SJCRH30 (cell line): ENCODE measurements at regions not wholly inside any gene's neighbourhood (a gene's known extent, or its start where the extent isn't known, plus 50 kb on each side); places are given as distances from the start of the nearest gene placed in this dataset.

ENCODE experiments used
- DNase-seq, 2 experiments: peaks; one replicate each; pipeline ENCODE4 v3.0.0-alpha.2; 2015 to 2020
- H3K27ac ChIP-seq: fragments of 250-450 bp; sonication (Bioruptor Pico); 2 replicates; pipeline ENCODE4 v1.5.1; 2020; ENCODE audit warnings: mild to moderate bottlenecking, moderate library complexity
- H3K27me3 ChIP-seq: fragments of 250-450 bp; sonication (Bioruptor Pico); 2 replicates; pipeline ENCODE4 v1.5.1; 2020; ENCODE audit warnings: mild to moderate bottlenecking, moderate library complexity
- H3K36me3 ChIP-seq: fragments of 250-450 bp; sonication (Bioruptor Pico); 2 replicates; pipeline ENCODE4 v1.5.1; 2020; ENCODE audit warnings: mild to moderate bottlenecking, moderate library complexity
- H3K4me1 ChIP-seq: fragments of 250-450 bp; sonication (Bioruptor Pico); 2 replicates; pipeline ENCODE4 v1.5.1; 2020; ENCODE audit warnings: mild to moderate bottlenecking, moderate library complexity
- H3K4me3 ChIP-seq: fragments of 250-450 bp; sonication (Bioruptor Pico); 2 replicates; pipeline ENCODE4 v1.5.1; 2020; ENCODE audit warnings: mild to moderate bottlenecking, moderate library complexity
- H3K9me3 ChIP-seq: fragments of 250-450 bp; sonication (Bioruptor Pico); replicated peaks from 2 replicates; pipeline ENCODE4 v1.5.1; 2020; ENCODE audit warnings: mild to moderate bottlenecking, moderate library complexity

DNA sequence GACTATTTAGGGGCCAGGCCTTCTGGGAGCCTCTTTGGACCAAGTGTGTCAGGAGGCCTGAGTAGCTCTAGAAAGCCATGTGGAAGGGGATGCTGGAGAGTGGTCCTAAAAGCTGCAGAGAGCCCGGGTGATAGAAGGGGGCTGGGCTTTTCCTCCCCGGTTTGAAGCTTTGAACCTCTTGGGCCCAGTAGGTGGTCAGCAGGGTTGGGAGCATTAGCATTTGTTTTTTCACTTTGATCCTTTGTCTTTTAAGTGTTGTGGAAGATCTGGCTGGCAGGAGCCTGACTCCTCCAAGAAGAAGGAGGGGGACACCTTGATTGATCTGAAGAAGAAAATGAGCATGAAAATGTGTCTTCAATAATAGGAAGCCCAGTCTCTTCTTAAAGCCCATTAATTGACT is 596.6 kb downstream of the INSC start:
- H3K36me3 ChIP-seq: no peaks in the 10 kb centered on the region
- H3K4me1 ChIP-seq: peaks cover under 1% of the 10 kb centered on the region; the same call in 1 of the 2 replicates
- no peaks in the 10 kb centered on the region for H3K27me3 ChIP-seq
- no peak for DNase-seq
- no peak overlapping the region for H3K27ac ChIP-seq
- no peaks in the 10 kb centered on the region for H3K9me3 ChIP-seq
- no peak overlapping the region for H3K4me3 ChIP-seq

DNA sequence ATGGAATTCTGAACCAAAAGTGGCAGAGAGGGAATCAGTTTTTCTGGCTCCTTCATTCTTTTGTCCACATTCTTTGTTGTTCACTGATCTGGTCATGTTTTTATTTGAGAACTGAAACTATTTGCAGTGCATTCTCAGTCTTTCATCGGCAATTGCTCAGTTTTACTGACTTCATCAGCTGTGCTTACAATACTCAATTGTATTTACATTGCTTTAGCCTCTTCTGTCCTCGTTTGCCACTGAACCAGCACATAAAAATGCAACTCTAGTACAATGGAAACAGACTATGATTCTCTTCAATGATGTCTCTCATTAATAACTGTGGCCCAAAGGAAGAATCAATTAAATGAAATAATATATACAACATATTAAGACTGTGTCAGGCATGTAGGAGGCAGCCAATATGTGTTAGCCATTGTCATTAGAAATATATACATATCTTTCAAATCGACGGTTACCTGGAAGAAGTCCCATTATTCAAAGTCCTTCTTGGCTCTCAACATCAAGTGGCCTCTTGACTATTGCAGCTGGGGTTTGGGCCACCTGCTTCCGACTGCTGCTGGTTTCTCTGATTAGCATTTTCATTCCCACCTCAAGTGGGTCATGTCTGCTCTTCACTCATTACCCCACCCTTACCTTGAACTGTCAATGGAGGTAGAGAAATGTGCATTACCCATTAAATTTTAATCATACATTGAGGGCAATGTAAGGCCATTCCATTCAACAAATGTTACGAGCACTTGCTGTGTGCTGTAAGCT is 600.1 kb downstream of the INSC start:
- no peak for DNase-seq
- Histone ChIP-seq H3K9me3 (no peaks in the 10 kb centered on the region), H3K27me3 (peaks cover 4% of the 10 kb centered on the region; the same call in 1 of the 2 replicates), H3K4me3 (no peak overlapping the region), H3K36me3 (no peaks in the 10 kb centered on the region), H3K27ac (no peak overlapping the region), H3K4me1 (no peaks in the 10 kb centered on the region)

DNA sequence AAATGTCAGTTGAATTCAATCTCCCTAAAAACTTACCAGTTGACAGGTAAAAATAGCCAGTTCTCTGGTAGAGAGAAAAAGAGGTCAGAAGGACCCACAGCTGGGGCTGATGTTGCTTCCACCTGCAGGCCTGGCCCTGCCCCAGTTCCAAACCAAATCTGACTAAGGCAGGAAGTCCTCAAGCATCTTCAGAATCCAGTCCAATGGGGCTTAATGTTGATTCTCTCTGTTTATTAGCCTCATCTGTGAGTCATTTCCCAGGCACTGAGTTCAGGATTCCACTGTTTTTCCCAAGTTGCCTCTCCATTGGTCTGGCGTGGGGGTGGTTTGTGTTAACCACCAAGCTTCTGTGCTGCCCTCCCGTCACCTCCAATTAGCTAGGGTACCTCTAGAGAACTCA is 601.8 kb downstream of the INSC start:
- H3K36me3 ChIP-seq: no peaks in the 10 kb centered on the region
- no peak overlapping the region for H3K27ac ChIP-seq
- no peak for DNase-seq
- no peaks in the 10 kb centered on the region for H3K9me3 ChIP-seq
- H3K4me3 ChIP-seq: no peak overlapping the region
- 0 out of 2 replicates have a peak, but pooled peaks cover 2% of the 10 kb centered on the region for H3K4me1 ChIP-seq
- H3K27me3 ChIP-seq: peaks cover 4% of the 10 kb centered on the region; the same call in 1 of the 2 replicates

DNA sequence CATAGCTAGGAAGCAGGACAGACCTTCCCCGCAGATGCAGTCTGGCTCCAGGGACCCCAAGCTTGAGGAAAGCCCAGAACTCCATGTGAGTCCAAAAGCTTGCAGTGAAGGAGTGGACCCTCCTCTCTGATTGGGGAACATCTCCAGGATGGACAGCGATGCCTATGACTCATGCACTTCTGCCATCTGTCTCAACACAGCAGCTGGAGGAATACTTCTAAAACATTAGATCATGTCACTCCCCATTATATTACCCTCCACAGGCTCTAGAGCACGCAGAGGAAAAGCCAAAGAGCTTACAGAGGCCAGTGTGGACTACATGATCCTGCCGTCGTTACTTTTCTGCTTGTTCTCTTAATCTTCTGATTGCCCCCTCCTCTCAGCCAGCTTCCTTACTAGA is 605.7 kb downstream of the INSC start:
- Histone ChIP-seq H3K4me3 (no peak overlapping the region), H3K4me1 (0 out of 2 replicates have a peak, but pooled peaks cover 2% of the 10 kb centered on the region), H3K27ac (no peak overlapping the region), H3K9me3 (no peaks in the 10 kb centered on the region), H3K36me3 (no peaks in the 10 kb centered on the region), H3K27me3 (peaks cover 4% of the 10 kb centered on the region; the same call in 1 of the 2 replicates)
- peak; percentile 42 to 63 for DNase-seq

DNA sequence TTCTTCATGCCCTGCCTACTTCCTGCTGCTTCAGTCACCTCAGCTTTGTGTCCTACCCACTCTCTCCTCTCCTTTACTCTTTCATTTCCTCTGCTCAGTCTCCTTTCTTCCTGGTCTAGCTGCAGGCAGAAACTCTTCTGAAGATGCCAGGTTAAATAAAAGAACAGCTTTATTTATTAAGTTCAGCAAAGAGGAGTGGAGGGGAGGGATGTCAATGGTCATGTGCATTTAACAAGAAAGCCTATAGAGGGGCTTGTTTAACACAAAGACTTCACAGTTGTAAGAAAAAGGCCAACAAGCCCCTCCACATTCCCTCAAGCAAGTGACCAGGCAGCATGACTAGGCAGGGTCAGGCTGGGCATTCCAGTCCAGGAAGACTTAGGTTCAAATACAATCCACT is 609.2 kb downstream of the INSC start:
- H3K27me3 ChIP-seq: peaks cover 1% of the 10 kb centered on the region
- no peak overlapping the region for H3K27ac ChIP-seq
- no peak for DNase-seq
- no peaks in the 10 kb centered on the region for H3K9me3 ChIP-seq
- 0 out of 2 replicates have a peak, but pooled peaks cover 2% of the 10 kb centered on the region for H3K4me1 ChIP-seq
- no peak overlapping the region for H3K4me3 ChIP-seq
- no peaks in the 10 kb centered on the region for H3K36me3 ChIP-seq

DNA sequence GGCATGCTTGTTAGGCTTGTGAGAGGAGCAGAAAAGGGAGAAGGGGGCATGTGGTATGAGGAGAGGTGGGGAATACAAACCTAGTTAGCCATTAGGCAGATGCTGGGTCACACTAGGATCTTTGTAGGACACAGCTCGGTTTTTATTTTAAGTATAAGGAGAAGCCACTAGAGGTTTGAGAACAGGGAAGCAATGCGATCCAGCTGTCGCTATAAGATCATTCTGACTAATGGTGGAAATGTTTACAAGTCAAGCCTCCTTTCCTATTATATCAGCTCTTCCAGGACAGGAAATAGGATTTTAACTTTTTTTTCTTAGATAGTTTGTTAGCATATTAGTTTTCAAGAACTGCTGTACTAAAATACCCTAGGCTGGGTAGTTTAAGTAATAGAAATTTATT is 609.9 kb downstream of the INSC start:
- Histone ChIP-seq H3K27me3 (no peaks in the 10 kb centered on the region; the same call in 1 of the 2 replicates), H3K4me1 (0 out of 2 replicates have a peak, but pooled peaks cover 2% of the 10 kb centered on the region), H3K27ac (no peak overlapping the region), H3K36me3 (no peaks in the 10 kb centered on the region), H3K9me3 (no peaks in the 10 kb centered on the region), H3K4me3 (no peak overlapping the region)
- DNase-seq: no peak

DNA sequence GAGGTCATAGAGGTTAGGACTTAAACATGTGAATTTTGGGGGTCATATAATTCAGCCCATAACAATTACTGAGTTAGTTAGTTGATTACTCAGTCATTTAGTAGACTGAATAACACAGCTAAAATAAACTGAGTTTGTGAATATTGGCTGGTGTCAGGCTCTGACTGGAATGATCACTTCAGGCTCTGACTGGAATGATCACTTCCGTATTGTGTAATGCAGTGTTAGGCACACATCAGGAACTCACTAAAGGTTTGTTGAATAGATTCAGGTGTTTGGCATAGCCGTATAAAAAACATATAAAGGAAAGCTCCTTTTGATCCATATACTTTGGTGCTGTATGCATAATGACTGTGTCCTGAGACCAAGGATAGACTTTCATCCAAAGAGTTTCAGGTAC is 610.5 kb downstream of the INSC start:
- Histone ChIP-seq H3K4me1 (0 out of 2 replicates have a peak, but pooled peaks cover 2% of the 10 kb centered on the region), H3K27ac (no peak overlapping the region), H3K4me3 (no peak overlapping the region), H3K9me3 (no peaks in the 10 kb centered on the region), H3K36me3 (no peaks in the 10 kb centered on the region), H3K27me3 (no peaks in the 10 kb centered on the region; the same call in 1 of the 2 replicates)
- no peak for DNase-seq

DNA sequence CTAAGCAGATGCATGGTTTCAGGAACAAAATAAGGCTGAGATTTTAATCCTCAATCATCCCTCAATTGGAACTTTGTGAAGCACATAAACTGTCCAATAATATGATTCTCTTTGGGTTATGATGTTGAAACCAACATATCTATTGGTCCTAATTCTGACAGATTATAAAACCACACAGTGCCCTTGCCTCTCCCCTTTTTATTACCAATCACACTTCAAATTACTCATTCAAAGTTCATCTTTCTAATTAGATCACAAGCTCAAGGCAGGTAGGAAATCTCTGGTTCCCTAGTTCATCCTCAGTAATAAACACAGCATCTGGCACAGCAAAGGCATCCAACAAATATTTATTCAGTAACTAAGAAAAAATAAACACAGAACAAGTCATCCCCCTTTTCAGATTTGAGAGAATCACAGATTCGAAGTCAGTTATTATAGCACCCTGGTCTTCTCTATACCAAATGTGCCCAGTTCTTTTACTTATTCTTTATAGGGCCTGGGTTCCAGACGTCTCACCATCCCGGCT is 611.6 kb downstream of the INSC start:
- no peak for DNase-seq
- Histone ChIP-seq H3K9me3 (no peaks in the 10 kb centered on the region), H3K4me3 (no peak overlapping the region), H3K36me3 (no peaks in the 10 kb centered on the region), H3K4me1 (no peaks in the 10 kb centered on the region), H3K27ac (no peak overlapping the region), H3K27me3 (no peaks in the 10 kb centered on the region; the same call in 1 of the 2 replicates)

DNA sequence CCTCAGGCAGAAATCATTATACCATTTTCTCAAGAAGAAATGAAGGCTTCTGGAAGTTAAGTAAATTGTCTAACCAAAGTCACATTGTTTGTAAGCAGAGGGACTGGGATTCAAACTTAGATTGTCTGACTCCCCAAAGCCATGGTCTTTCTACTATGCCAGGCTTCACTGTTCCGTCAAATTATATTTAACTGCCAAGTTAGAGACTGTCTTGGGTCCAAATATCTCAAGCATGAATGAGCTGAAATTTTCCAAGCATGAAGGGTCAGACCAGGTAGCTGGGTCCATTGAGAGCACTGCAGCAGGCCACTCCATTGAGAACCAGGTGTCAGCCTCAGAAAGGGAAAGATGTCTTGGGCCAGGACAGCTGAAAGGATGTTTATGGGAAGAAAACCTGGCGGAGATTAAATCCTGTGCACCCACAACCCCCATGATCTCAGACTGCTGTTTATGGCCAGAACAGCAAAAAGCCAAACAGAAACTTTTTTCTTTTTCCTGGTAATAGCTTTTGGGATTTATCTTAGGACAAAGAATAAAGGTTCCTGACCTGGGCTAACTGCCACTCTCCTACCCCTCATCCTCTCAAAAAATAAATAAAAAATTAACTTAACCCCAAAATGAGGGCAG is 612.3 kb downstream of the INSC start:
- H3K36me3 ChIP-seq: no peaks in the 10 kb centered on the region
- no peaks in the 10 kb centered on the region for H3K4me1 ChIP-seq
- no peaks in the 10 kb centered on the region; the same call in 1 of the 2 replicates for H3K27me3 ChIP-seq
- no peak overlapping the region for H3K4me3 ChIP-seq
- H3K9me3 ChIP-seq: no peaks in the 10 kb centered on the region
- no peak for DNase-seq
- H3K27ac ChIP-seq: no peak overlapping the region

DNA sequence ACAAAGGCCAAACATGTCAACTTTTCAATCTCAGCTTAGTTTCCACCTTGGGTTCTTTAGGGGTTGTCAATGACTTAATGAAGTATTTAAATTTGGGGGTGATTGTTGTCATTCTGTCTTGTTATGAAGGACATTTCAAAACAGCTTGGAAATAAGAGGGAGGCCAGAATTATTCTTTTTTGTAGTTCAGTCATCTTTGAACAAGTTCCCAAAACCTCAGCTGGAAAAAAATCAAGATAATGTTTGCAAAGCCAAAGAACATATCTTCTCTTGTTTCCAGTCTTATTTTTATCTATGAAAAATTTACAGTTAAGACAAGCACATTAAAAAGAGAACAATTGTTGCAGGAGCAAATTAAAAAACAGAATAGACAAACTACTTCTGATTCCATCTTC is 612.8 kb downstream of the INSC start:
- Histone ChIP-seq H3K4me3 (no peak overlapping the region), H3K36me3 (no peaks in the 10 kb centered on the region), H3K27me3 (no peaks in the 10 kb centered on the region; the same call in 1 of the 2 replicates), H3K9me3 (no peaks in the 10 kb centered on the region), H3K27ac (no peak overlapping the region), H3K4me1 (no peaks in the 10 kb centered on the region)
- DNase-seq: no peak

DNA sequence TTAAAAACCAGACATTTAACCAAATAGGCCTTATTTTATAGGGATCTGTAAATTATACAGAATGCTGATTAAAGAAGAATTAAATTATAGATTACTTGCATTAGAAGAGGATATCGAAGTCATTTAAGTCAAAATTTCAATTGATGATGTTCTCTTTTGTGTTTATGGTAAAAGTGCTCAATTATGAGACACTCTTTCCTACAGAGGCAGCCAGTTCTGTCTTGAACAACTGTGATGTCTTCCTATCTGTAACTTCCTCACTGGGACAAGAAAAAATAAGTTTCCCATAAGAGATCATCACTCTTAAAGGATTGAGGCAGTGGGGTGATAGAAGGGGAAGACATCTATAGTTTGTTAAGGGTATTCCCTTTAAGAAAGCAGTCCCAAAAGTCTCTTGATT is 613.5 kb downstream of the INSC start:
- Histone ChIP-seq H3K27ac (no peak overlapping the region), H3K4me1 (no peaks in the 10 kb centered on the region), H3K27me3 (no peaks in the 10 kb centered on the region; the same call in 1 of the 2 replicates), H3K4me3 (no peak overlapping the region), H3K36me3 (no peaks in the 10 kb centered on the region), H3K9me3 (no peaks in the 10 kb centered on the region)
- no peak for DNase-seq

DNA sequence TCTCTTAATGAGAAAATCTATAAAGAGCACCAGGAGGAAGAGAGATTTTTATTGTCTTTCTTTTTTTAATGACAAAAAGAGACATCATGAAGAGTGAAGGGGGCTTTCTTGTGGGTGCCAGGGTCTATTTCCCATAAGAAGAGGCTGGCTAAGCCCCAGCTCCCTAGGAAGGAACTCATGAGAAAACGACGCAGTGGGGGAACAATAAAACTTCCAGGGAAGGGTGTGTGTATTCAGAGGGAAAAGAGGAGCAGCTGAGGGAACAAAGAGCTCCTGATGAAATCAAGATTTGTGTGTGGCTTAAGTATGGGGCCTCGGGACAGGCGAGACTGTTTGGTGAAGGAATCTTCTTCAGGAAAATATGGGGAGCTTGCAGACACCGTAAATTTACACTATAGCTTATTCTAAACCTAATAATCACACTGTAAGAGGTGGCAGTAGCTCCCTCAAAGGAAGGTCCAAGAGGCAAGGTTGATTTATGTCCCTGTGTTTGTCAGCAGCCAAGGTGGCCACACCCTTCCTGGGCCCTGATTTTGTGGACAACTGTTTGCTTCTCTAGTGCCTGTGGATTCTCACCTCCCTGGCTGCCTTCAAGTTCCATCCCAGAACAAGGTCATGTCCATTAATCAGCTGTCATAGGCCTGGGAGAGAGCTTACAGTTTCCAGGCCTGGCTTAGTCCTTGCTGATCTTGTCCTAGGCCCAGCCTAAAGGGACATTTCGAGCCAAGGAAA is 615.7 kb downstream of the INSC start:
- H3K27ac ChIP-seq: no peak overlapping the region
- no peaks in the 10 kb centered on the region for H3K9me3 ChIP-seq
- H3K4me3 ChIP-seq: no peak overlapping the region
- H3K4me1 ChIP-seq: no peaks in the 10 kb centered on the region
- no peaks in the 10 kb centered on the region for H3K36me3 ChIP-seq
- no peak for DNase-seq
- H3K27me3 ChIP-seq: no peaks in the 10 kb centered on the region; the same call in 1 of the 2 replicates

DNA sequence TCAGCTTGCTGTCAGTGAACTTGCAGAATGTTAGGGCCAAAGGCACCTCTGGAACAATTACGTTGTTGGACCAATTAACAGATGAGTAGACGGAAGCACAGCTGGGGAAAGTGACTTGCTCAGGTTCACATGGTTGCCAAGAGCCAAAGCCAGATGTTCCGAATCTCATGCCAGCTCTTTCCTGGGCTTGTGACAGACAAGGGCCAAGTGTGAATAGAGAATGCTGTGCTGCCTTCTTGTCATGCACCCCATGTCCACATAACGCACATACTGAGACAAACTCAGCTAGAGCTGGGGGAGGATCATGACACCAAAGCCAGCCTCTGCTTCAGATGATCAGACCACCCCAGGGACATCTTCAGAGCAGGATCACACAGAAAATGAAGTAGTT is 616.3 kb downstream of the INSC start:
- no peaks in the 10 kb centered on the region; the same call in 1 of the 2 replicates for H3K27me3 ChIP-seq
- H3K4me3 ChIP-seq: no peak overlapping the region
- H3K27ac ChIP-seq: no peak overlapping the region
- H3K9me3 ChIP-seq: no peaks in the 10 kb centered on the region
- no peaks in the 10 kb centered on the region for H3K4me1 ChIP-seq
- no peak for DNase-seq
- no peaks in the 10 kb centered on the region for H3K36me3 ChIP-seq

DNA sequence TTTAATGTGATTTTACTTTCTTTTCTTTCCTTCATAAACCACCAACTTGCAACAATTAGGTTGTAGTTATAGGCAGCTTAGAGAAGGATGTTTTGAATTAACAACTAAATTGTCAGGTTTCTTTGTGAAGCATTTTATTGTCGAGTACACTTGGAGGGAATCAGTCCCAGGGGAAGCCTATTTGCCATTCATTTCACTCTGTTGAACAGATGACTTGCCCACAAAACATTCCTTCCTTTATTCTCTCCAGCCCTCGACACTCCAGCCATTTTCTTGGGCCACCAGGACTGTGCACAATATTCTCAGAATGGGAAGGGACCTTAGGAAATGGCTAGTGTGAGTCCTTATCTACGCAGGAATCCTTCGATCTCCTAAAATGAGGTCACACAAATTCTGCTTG is 620.6 kb downstream of the SOX6 start:
- no peak for DNase-seq
- no peak overlapping the region for H3K27ac ChIP-seq
- no peaks in the 10 kb centered on the region for H3K36me3 ChIP-seq
- no peaks in the 10 kb centered on the region for H3K9me3 ChIP-seq
- no peak overlapping the region for H3K4me3 ChIP-seq
- no peaks in the 10 kb centered on the region; the same call in 1 of the 2 replicates for H3K27me3 ChIP-seq
- H3K4me1 ChIP-seq: no peaks in the 10 kb centered on the region

DNA sequence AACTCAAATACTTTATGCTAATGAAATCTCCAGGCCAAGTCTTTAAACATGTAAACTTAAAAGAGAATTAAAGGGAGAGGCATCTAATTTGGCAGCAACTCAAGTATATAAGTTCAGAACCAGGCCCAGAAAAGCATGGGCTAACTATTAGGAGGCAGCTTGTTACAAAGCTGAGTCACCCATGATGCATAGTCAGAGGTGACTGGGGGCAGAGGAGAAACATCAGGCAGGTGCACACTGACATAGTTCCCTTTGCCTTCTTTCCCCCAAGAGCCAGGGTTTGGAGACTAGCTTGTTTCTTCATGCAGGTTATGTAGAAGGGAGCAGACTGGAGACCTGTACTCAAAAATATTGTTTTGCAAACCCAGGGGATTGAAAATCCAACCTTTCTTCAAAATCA is 619.0 kb downstream of the SOX6 start:
- no peak overlapping the region for H3K4me3 ChIP-seq
- no peaks in the 10 kb centered on the region; the same call in 1 of the 2 replicates for H3K27me3 ChIP-seq
- H3K4me1 ChIP-seq: no peaks in the 10 kb centered on the region
- no peaks in the 10 kb centered on the region for H3K9me3 ChIP-seq
- DNase-seq: no peak
- no peaks in the 10 kb centered on the region for H3K36me3 ChIP-seq
- H3K27ac ChIP-seq: no peak overlapping the region
